ENCODE measurements at regions not wholly inside any gene's neighbourhood (a gene's known extent, or its start where the extent isn't known, plus 50 kb on each side); places are given as distances from the start of the nearest gene placed in this dataset.
"Not testable (repeated sequence)": the region's sequence is repeated elsewhere in the genome, so short reads cannot be mapped to it uniquely, and the experiment has no call there.

- no peak overlapping the region for H3K4me3 ChIP-seq (ENCODE audit: low read depth, low read length)
- TF ChIP-seq CTCF (conservative IDR thresholded peaks at IDR 0.05; ENCODE audit: low read depth, low read length) = no peak
- peak; percentile 89 for DNase-seq (ENCODE audit: low read depth)
Observed at GRCh38 chr4:24210332-24210902, 320.6 kb upstream of the PPARGC1A start.

- no peak overlapping the region for H3K4me3 ChIP-seq (ENCODE audit: low read depth, low read length)
- TF ChIP-seq CTCF (conservative IDR thresholded peaks at IDR 0.05; ENCODE audit: low read depth, low read length) = no peak
- DNase-seq (ENCODE audit: low read depth) = peak; percentile 51
Observed at GRCh38 chr4:24209906-24210305, 320.1 kb upstream of the PPARGC1A start.

- no peak for TF ChIP-seq CTCF (conservative IDR thresholded peaks at IDR 0.05; ENCODE audit: low read depth, low read length)
- no peak for DNase-seq (ENCODE audit: low read depth)
- no peak overlapping the region for H3K4me3 ChIP-seq (ENCODE audit: low read depth, low read length)
Observed at GRCh38 chr4:24209131-24209530, 319.3 kb upstream of the PPARGC1A start.

GRCh38 chr4:24208691-24209090, 318.8 kb upstream of the PPARGC1A start:
- no peak overlapping the region for H3K4me3 ChIP-seq (ENCODE audit: low read depth, low read length)
- DNase-seq (ENCODE audit: low read depth) = no peak
- no peak for TF ChIP-seq CTCF (conservative IDR thresholded peaks at IDR 0.05; ENCODE audit: low read depth, low read length)

GRCh38 chr4:24204708-24205107, 314.9 kb upstream of the PPARGC1A start:
- not testable (repeated sequence) for DNase-seq (ENCODE audit: low read depth); H3K4me3 ChIP-seq (ENCODE audit: low read depth, low read length)

GRCh38 chr4:24203926-24204325, 314.1 kb upstream of the PPARGC1A start:
- DNase-seq (ENCODE audit: low read depth) = no peak
- TF ChIP-seq CTCF (conservative IDR thresholded peaks at IDR 0.05; ENCODE audit: low read depth, low read length) = no peak

GRCh38 chr4:24202579-24202978, 312.7 kb upstream of the PPARGC1A start:
- H3K4me3 ChIP-seq (ENCODE audit: low read depth, low read length) = no peak overlapping the region
- TF ChIP-seq CTCF (conservative IDR thresholded peaks at IDR 0.05; ENCODE audit: low read depth, low read length) = no peak
- DNase-seq (ENCODE audit: low read depth) = no peak

More at GRCh38 chr4:24203926-24204325, 314.1 kb upstream of the PPARGC1A start:
- H3K4me3 ChIP-seq (ENCODE audit: low read depth, low read length) = no peak overlapping the region

Data from epithelial cell of proximal tubule (primary cell).